HEK293 (cell line): ENCODE measurements at regions not wholly inside any gene's neighbourhood (a gene's known extent, or its start where the extent isn't known, plus 50 kb on each side); places are given as distances from the start of the nearest gene placed in this dataset.

Source experiments
- CTCF ChIA-PET: fragments of 350-600 bp; formaldehyde crosslinking; extraction: SDS; loops from one replicate; lab custom pipeline; 2021; ENCODE audit warnings: antibody characterized with exemption; lab: Yijun Ruan, JAX
- POLR2A ChIA-PET: fragments of 300-600 bp; formaldehyde crosslinking; extraction: SDS; loops from one replicate; lab custom pipeline; 2020; ENCODE audit warnings: antibody characterized with exemption, inconsistent platforms; lab: Yijun Ruan, JAX
- H3K27ac ChIP-seq: fragments of 200-500 bp; sonication (Bioruptor generic); 2 replicates; pipeline ENCODE4 v1.5.1; 2014; ENCODE audit warnings: low read depth, low read length, control low read depth, inconsistent platforms; ENCODE audit errors: extremely low read depth
- H3K36me3 ChIP-seq, 2 experiments: fragments of 200-500 bp in 1 of 2; sonication (Bioruptor generic) in 1 of 2; 1 replicate in 1 of 2; 2 replicates in 1 of 2; pipeline ENCODE4 v1.5.1; 2014 to 2017; ENCODE audit warnings: inconsistent platforms in 2 of 2, low read length in 2 of 2; ENCODE audit not compliant: control insufficient read depth in 2 of 2, insufficient read depth in 1 of 2
- H3K4me1 ChIP-seq: fragments of 200-500 bp; sonication (Bioruptor generic); 2 replicates; pipeline ENCODE4 v1.5.1; 2014; ENCODE audit warnings: mild to moderate bottlenecking, low read length, inconsistent platforms; ENCODE audit not compliant: control insufficient read depth, insufficient read depth
- H3K4me3 ChIP-seq: 2 replicates; pipeline ENCODE4 v1.5.1; 2011; ENCODE audit warnings: low read depth, mild to moderate bottlenecking, control low read depth, low read length, moderate library complexity
- H3K9me3 ChIP-seq: fragments of 200-500 bp; sonication (Bioruptor generic); 2 replicates; pipeline ENCODE4 v1.5.1; 2014; ENCODE audit warnings: low read depth, low read length, inconsistent platforms; ENCODE audit not compliant: control insufficient read depth, insufficient read depth
- FEZF1 ChIP-seq: fragments of 450-650 bp; formaldehyde crosslinking; IDR thresholded peaks from 2 replicates; pipeline ENCODE4 v1.5.1; 2016; ENCODE audit warnings: missing biosample characterization, missing genetic modification characterization
- HOXA7 ChIP-seq: sonication (generic); formaldehyde crosslinking; IDR thresholded peaks from 2 replicates; pipeline ENCODE4 v1.8.1; 2022; ENCODE audit warnings: missing genetic modification reagents, borderline replicate concordance
- MZF1 ChIP-seq: fragments of 450-650 bp; formaldehyde crosslinking; IDR thresholded peaks from 2 replicates; pipeline ENCODE4 v1.5.1; 2017; ENCODE audit warnings: missing biosample characterization, missing genetic modification characterization, borderline replicate concordance
- PRDM6 ChIP-seq: fragments of 450-650 bp; formaldehyde crosslinking; IDR thresholded peaks from 2 replicates; pipeline ENCODE4 v1.5.1; 2017; ENCODE audit warnings: missing biosample characterization, missing genetic modification characterization
- RBAK ChIP-seq: fragments of 450-650 bp; formaldehyde crosslinking; IDR thresholded peaks from 2 replicates; pipeline ENCODE4 v1.5.1; 2016; ENCODE audit warnings: missing biosample characterization, missing genetic modification characterization
- SCRT1 ChIP-seq: fragments of 450-650 bp; formaldehyde crosslinking; IDR thresholded peaks from 2 replicates; pipeline ENCODE4 v1.5.1; 2016; ENCODE audit warnings: missing biosample characterization, missing genetic modification characterization, borderline replicate concordance
- ZBTB11 ChIP-seq: fragments of 450-650 bp; formaldehyde crosslinking; conservative IDR thresholded peaks from 2 replicates; pipeline ENCODE4 v1.5.1; 2016; ENCODE audit warnings: low read depth, missing biosample characterization, missing genetic modification characterization
- ZBTB21 ChIP-seq: fragments of 450-650 bp; formaldehyde crosslinking; IDR thresholded peaks from 2 replicates; pipeline ENCODE4 v1.5.1; 2017; ENCODE audit warnings: missing biosample characterization, missing genetic modification characterization
- ZBTB48 ChIP-seq: fragments of 450-650 bp; formaldehyde crosslinking; IDR thresholded peaks from 2 replicates; pipeline ENCODE4 v1.5.1; 2016; ENCODE audit warnings: missing biosample characterization, missing genetic modification characterization
- ZFHX2 ChIP-seq: fragments of 450-650 bp; formaldehyde crosslinking; conservative IDR thresholded peaks from 2 replicates; pipeline ENCODE4 v1.5.1; 2016; ENCODE audit warnings: missing biosample characterization, missing genetic modification characterization
- ZFP37 ChIP-seq: fragments of 450-650 bp; formaldehyde crosslinking; IDR thresholded peaks from 2 replicates; pipeline ENCODE4 v1.5.1; 2016; ENCODE audit warnings: missing biosample characterization, missing genetic modification characterization
- ZNF10 ChIP-seq: fragments of 450-650 bp; formaldehyde crosslinking; IDR thresholded peaks from 2 replicates; pipeline ENCODE4 v1.5.1; 2017; ENCODE audit warnings: missing biosample characterization, missing genetic modification characterization
- ZNF19 ChIP-seq: fragments of 450-650 bp; formaldehyde crosslinking; IDR thresholded peaks from 2 replicates; pipeline ENCODE4; 2016; ENCODE audit warnings: missing biosample characterization, missing genetic modification characterization, low read depth
- ZNF2 ChIP-seq: fragments of 450-650 bp; formaldehyde crosslinking; IDR thresholded peaks from 2 replicates; pipeline ENCODE4 v1.5.1; 2016; ENCODE audit warnings: missing biosample characterization, missing genetic modification characterization
- ZNF23 ChIP-seq: fragments of 450-650 bp; formaldehyde crosslinking; IDR thresholded peaks from 2 replicates; pipeline ENCODE4 v1.5.1; 2016; ENCODE audit warnings: missing biosample characterization, missing genetic modification characterization, borderline replicate concordance
- ZNF248 ChIP-seq: fragments of 450-650 bp; formaldehyde crosslinking; IDR thresholded peaks from 2 replicates; pipeline ENCODE4 v1.5.1; 2017; ENCODE audit warnings: missing biosample characterization, missing genetic modification characterization
- ZNF302 ChIP-seq: fragments of 450-650 bp; formaldehyde crosslinking; IDR thresholded peaks from 2 replicates; pipeline ENCODE4 v1.5.1; 2016; ENCODE audit warnings: missing biosample characterization, missing genetic modification characterization, low read depth
- ZNF423 ChIP-seq: fragments of 450-650 bp; formaldehyde crosslinking; IDR thresholded peaks from 2 replicates; pipeline ENCODE4 v1.5.1; 2016; ENCODE audit warnings: missing biosample characterization, missing genetic modification characterization
- ZNF513 ChIP-seq: fragments of 450-650 bp; IDR thresholded peaks from 2 replicates; pipeline ENCODE4 v1.5.1; 2018; ENCODE audit warnings: missing biosample characterization, missing genetic modification characterization
- ZNF544 ChIP-seq: fragments of 450-650 bp; formaldehyde crosslinking; IDR thresholded peaks from 2 replicates; pipeline ENCODE4 v1.5.0; 2017; ENCODE audit warnings: missing biosample characterization, missing genetic modification characterization
- ZNF555 ChIP-seq: fragments of 450-650 bp; formaldehyde crosslinking; conservative IDR thresholded peaks from 2 replicates; pipeline ENCODE4 v1.5.1; 2017; ENCODE audit warnings: missing biosample characterization, mild to moderate bottlenecking, missing genetic modification characterization, inconsistent platforms
- ZNF600 ChIP-seq: fragments of 450-650 bp; formaldehyde crosslinking; IDR thresholded peaks from 2 replicates; pipeline ENCODE4 v1.5.1; 2016; ENCODE audit warnings: missing biosample characterization, missing genetic modification characterization
- ZNF626 ChIP-seq: fragments of 450-650 bp; sonication (Bioruptor Pico); formaldehyde crosslinking; IDR thresholded peaks from 2 replicates; pipeline ENCODE4 v1.5.1; 2018; ENCODE audit warnings: missing biosample characterization, missing genetic modification characterization, inconsistent platforms
- ZNF660 ChIP-seq: fragments of 450-650 bp; IDR thresholded peaks from 2 replicates; pipeline ENCODE4 v1.5.1; 2018; ENCODE audit warnings: missing biosample characterization, mild to moderate bottlenecking, missing genetic modification characterization
- ZSCAN16 ChIP-seq: fragments of 450-650 bp; formaldehyde crosslinking; IDR thresholded peaks from 2 replicates; pipeline ENCODE4 v1.5.1; 2016; ENCODE audit warnings: missing biosample characterization, missing genetic modification characterization

GRCh38 chr2:64222351-64222750 is 78.1 kb upstream of the PELI1 start:
- no peaks in the 10 kb centered on the region for H3K36me3 ChIP-seq
- CTCF ChIA-PET, result interaction anchor here (0.6 kb wide), 1 partner anchor 1140 kb away, joined by 4 read pairs; no protein-coding TSS in a partner anchor
- H3K4me3 ChIP-seq, result no peak overlapping the region
- peaks cover 3% of the 10 kb centered on the region; the same call in 1 of the 2 replicates for H3K4me1 ChIP-seq
- POLR2A ChIA-PET, result interaction anchor here (1.3 kb wide), 1 partner anchor 79 kb away, joined by 3 read pairs; no protein-coding TSS in a partner anchor
- no peak overlapping the region for H3K27ac ChIP-seq
- no peaks in the 10 kb centered on the region for H3K9me3 ChIP-seq
- TF ChIP-seq ZBTB21 (tag by site-specific recombination), result no peak
- no peak for TF ChIP-seq ZSCAN16
- no peak for TF ChIP-seq ZNF302 (tag by site-specific recombination)
- no peak for TF ChIP-seq ZFP37 (tag by site-specific recombination)
- TF ChIP-seq ZNF544 (tag by site-specific recombination), result no peak
- TF ChIP-seq ZNF600 (tag by site-specific recombination), result no peak
- no peak for TF ChIP-seq ZNF248 (tag by site-specific recombination)
- TF ChIP-seq ZNF19 (tag by site-specific recombination), result no peak
- TF ChIP-seq ZBTB48, result no peak

- H3K4me1 ChIP-seq, result peaks cover 3% of the 10 kb centered on the region; the same call in 1 of the 2 replicates
- ChIA-PET CTCF (interaction anchor here (0.6 kb wide), 1 partner anchor 1140 kb away, joined by 4 read pairs; no protein-coding TSS in a partner anchor), POLR2A (interaction anchor here (1.3 kb wide), 1 partner anchor 79 kb away, joined by 3 read pairs; no protein-coding TSS in a partner anchor)
- H3K9me3 ChIP-seq, result no peaks in the 10 kb centered on the region
- TF ChIP-seq RBAK (tag by site-specific recombination) (no peak), ZNF660 (tag by site-specific recombination) (no peak)
- H3K4me3 ChIP-seq, result no peak overlapping the region
- no peaks in the 10 kb centered on the region for H3K36me3 ChIP-seq
- no peak overlapping the region for H3K27ac ChIP-seq
Observed at GRCh38 chr2:64223055-64223454, 78.8 kb upstream of the PELI1 start.

GRCh38 chr2:64225491-64225890 is 81.3 kb upstream of the PELI1 start:
- POLR2A ChIA-PET, result no interaction called here
- Histone ChIP-seq H3K4me1 (peaks cover 3% of the 10 kb centered on the region; the same call in 1 of the 2 replicates), H3K4me3 (no peak overlapping the region), H3K27ac (no peak overlapping the region), H3K36me3 (no peaks in the 10 kb centered on the region), H3K9me3 (no peaks in the 10 kb centered on the region)
- CTCF ChIA-PET, result interaction anchor here (0.6 kb wide), 1 partner anchor 157 kb away, joined by 5 read pairs; no protein-coding TSS in a partner anchor
- TF ChIP-seq ZNF544 (tag by site-specific recombination), result no peak
- TF ChIP-seq ZNF2 (tag by site-specific recombination), result no peak
- TF ChIP-seq ZBTB48, result no peak
- TF ChIP-seq HOXA7, result no peak
- TF ChIP-seq SCRT1 (tag by site-specific recombination), result no peak
- no peak for TF ChIP-seq ZNF513 (tag by site-specific recombination)
- no peak for TF ChIP-seq FEZF1
- no peak for TF ChIP-seq PRDM6 (tag by site-specific recombination)
- no peak for TF ChIP-seq ZNF23 (tag by site-specific recombination)
- no peak for TF ChIP-seq ZNF626 (tag by site-specific recombination)
- TF ChIP-seq ZNF10 (tag by site-specific recombination), result no peak
- no peak for TF ChIP-seq MZF1 (tag by site-specific recombination)
- no peak for TF ChIP-seq ZNF555 (tag by site-specific recombination)
- no peak for TF ChIP-seq ZNF423 (tag by site-specific recombination)
- TF ChIP-seq ZBTB11 (tag by site-specific recombination), result no peak
- no peak for TF ChIP-seq ZFHX2 (tag by site-specific recombination)
